ENCODE measurements at regions not wholly inside any gene's neighbourhood (a gene's known extent, or its start where the extent isn't known, plus 50 kb on each side); places are given as distances from the start of the nearest gene placed in this dataset.

DNA sequence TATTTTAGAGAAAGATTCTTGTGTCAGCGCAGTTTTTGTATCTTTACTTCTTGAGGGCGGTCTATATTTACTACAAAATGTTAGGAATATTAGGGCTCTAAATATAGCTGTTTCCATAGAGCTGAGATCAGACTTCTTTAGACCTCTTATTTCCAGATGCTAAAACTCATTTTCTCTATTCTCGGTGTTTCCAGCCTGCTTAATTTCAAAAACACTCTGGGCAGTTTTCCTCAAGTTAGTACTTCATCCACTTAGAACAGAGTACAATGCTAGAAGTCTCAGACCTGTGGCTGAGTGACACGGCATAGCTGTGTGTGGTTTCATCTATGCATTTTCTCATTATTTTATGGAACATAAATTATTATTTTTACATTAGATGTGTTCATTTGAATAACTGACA is 346.6 kb downstream of the PABPC4L start:
- TF ChIP-seq, protein P1, sequence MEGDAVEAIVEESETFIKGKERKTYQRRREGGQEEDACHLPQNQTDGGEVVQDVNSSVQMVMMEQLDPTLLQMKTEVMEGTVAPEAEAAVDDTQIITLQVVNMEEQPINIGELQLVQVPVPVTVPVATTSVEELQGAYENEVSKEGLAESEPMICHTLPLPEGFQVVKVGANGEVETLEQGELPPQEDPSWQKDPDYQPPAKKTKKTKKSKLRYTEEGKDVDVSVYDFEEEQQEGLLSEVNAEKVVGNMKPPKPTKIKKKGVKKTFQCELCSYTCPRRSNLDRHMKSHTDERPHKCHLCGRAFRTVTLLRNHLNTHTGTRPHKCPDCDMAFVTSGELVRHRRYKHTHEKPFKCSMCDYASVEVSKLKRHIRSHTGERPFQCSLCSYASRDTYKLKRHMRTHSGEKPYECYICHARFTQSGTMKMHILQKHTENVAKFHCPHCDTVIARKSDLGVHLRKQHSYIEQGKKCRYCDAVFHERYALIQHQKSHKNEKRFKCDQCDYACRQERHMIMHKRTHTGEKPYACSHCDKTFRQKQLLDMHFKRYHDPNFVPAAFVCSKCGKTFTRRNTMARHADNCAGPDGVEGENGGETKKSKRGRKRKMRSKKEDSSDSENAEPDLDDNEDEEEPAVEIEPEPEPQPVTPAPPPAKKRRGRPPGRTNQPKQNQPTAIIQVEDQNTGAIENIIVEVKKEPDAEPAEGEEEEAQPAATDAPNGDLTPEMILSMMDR (IDR thresholded peaks at IDR 0.05; ENCODE audit: poor library complexity, severe bottlenecking), result no peak
- no peak for TF ChIP-seq POLR2AphosphoS5 (IDR thresholded peaks at IDR 0.05)
- no peak for TF ChIP-seq MXI1 (conservative IDR thresholded peaks at IDR 0.05; ENCODE audit: poor library complexity, severe bottlenecking)
- no peak for TF ChIP-seq EP300 (conservative IDR thresholded peaks at IDR 0.05; ENCODE audit: poor library complexity, severe bottlenecking)
- TF ChIP-seq, protein P2, sequence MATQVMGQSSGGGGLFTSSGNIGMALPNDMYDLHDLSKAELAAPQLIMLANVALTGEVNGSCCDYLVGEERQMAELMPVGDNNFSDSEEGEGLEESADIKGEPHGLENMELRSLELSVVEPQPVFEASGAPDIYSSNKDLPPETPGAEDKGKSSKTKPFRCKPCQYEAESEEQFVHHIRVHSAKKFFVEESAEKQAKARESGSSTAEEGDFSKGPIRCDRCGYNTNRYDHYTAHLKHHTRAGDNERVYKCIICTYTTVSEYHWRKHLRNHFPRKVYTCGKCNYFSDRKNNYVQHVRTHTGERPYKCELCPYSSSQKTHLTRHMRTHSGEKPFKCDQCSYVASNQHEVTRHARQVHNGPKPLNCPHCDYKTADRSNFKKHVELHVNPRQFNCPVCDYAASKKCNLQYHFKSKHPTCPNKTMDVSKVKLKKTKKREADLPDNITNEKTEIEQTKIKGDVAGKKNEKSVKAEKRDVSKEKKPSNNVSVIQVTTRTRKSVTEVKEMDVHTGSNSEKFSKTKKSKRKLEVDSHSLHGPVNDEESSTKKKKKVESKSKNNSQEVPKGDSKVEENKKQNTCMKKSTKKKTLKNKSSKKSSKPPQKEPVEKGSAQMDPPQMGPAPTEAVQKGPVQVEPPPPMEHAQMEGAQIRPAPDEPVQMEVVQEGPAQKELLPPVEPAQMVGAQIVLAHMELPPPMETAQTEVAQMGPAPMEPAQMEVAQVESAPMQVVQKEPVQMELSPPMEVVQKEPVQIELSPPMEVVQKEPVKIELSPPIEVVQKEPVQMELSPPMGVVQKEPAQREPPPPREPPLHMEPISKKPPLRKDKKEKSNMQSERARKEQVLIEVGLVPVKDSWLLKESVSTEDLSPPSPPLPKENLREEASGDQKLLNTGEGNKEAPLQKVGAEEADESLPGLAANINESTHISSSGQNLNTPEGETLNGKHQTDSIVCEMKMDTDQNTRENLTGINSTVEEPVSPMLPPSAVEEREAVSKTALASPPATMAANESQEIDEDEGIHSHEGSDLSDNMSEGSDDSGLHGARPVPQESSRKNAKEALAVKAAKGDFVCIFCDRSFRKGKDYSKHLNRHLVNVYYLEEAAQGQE (IDR thresholded peaks at IDR 0.05; ENCODE audit: borderline replicate concordance), result no peak
- TF ChIP-seq TAF1 (IDR thresholded peaks at IDR 0.05; ENCODE audit: low read depth), result no peak
- no peak for TF ChIP-seq EZH2 (IDR thresholded peaks at IDR 0.05; ENCODE audit: borderline replicate concordance, insufficient read depth, low read length, poor library complexity, severe bottlenecking)
- no peak for TF ChIP-seq RAD21 (conservative IDR thresholded peaks at IDR 0.05)

All from neural cell (in vitro differentiated cells).